ENCODE measurements at regions not wholly inside any gene's neighbourhood (a gene's known extent, or its start where the extent isn't known, plus 50 kb on each side); places are given as distances from the start of the nearest gene placed in this dataset.

DNA sequence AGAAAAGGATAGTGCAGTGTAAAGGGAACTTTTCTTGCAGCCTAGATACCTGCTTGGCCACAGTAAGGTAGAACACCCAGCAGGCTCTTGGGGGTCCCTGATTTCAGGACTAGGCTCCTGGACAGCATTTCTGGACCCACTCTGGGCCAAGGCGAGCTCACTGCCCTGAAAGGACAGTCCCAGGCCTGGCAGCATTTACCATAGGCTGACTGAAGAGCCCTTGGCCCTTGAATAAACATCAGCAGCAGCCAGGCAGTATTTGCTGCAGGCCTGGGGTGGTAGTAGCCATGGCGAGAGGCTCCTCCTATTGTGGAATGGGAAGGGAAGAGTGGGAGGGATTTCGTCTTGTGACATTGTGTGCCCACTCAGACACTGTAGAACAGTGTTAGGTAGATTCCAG lies 529.2 kb downstream of the TUSC7 start:
- intact Hi-C loops (cut with DNase I; ENCODE audit: low total_unique reads) = no loop called here
- H3K4me3 ChIP-seq = no peak overlapping the region
- in situ Hi-C loops (cut with MboI; ENCODE audit: low pct_ligation_motif_present in 1 of 4, low pct_unique_long_range_greater_than_20kb in 1 of 4, low sequenced_read_pairs in 3 of 4) = no loop called here
- H3K27me3 ChIP-seq = no peaks in the 10 kb centered on the region
- 84% methylated on average over 3 of the region's 3 CpGs; no CpG with 5 or more reads in 1 of the 2 donors for WGBS, 2 donors (ENCODE audit: low coverage in 1 of 2)
- DNase-seq = no peak
- H3K9me3 ChIP-seq = no peaks in the 10 kb centered on the region
- H3K36me3 ChIP-seq = no peaks in the 10 kb centered on the region
- H3K27ac ChIP-seq = no peak overlapping the region
- H3K4me1 ChIP-seq = no peaks in the 10 kb centered on the region
- TF ChIP-seq POLR2A (IDR thresholded peaks at IDR 0.05) = no peak
- TF ChIP-seq POLR2AphosphoS5 (IDR thresholded peaks at IDR 0.05) = no peak
- TF ChIP-seq, protein P1, sequence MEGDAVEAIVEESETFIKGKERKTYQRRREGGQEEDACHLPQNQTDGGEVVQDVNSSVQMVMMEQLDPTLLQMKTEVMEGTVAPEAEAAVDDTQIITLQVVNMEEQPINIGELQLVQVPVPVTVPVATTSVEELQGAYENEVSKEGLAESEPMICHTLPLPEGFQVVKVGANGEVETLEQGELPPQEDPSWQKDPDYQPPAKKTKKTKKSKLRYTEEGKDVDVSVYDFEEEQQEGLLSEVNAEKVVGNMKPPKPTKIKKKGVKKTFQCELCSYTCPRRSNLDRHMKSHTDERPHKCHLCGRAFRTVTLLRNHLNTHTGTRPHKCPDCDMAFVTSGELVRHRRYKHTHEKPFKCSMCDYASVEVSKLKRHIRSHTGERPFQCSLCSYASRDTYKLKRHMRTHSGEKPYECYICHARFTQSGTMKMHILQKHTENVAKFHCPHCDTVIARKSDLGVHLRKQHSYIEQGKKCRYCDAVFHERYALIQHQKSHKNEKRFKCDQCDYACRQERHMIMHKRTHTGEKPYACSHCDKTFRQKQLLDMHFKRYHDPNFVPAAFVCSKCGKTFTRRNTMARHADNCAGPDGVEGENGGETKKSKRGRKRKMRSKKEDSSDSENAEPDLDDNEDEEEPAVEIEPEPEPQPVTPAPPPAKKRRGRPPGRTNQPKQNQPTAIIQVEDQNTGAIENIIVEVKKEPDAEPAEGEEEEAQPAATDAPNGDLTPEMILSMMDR (IDR thresholded peaks at IDR 0.05) = no peak
- TF ChIP-seq EP300 (IDR thresholded peaks at IDR 0.05; ENCODE audit: low read depth) = no peak

DNA sequence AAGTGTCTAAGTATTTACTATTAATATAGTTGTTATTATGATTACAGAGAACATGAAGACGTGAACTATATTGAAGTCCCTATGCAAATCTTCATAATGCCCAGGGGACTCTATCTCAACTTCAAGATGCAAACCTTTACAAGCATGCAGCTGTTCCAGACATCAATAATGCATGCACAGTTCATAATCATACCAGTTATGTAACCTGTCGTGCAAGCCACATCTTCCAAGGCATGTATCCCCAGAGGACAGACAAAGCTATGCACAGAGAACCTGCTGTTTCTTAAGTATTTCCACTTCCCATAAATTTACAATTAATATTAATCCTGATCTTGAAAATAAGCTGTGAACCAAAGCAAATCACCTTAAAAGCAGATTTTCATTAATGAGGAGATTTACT lies 534.1 kb downstream of the TUSC7 start:
- Histone ChIP-seq H3K27ac (no peak overlapping the region), H3K36me3 (no peaks in the 10 kb centered on the region), H3K27me3 (no peaks in the 10 kb centered on the region), H3K4me1 (peaks cover 0 to 4% (median 0%) of the 10 kb centered on the region in 4 donors), H3K4me3 (no peak overlapping the region), H3K9me3 (no peaks in the 10 kb centered on the region)
- TF ChIP-seq EP300 (IDR thresholded peaks at IDR 0.05; ENCODE audit: low read depth) (no peak), POLR2A (IDR thresholded peaks at IDR 0.05) (no peak), POLR2AphosphoS5 (IDR thresholded peaks at IDR 0.05) (no peak)
- TF ChIP-seq, protein P1 (IDR thresholded peaks at IDR 0.05) = no peak
- DNase-seq = no peak
- intact Hi-C loops (cut with DNase I; ENCODE audit: low total_unique reads) = no loop called here
- in situ Hi-C loops (cut with MboI; ENCODE audit: low pct_ligation_motif_present in 1 of 4, low pct_unique_long_range_greater_than_20kb in 1 of 4, low sequenced_read_pairs in 3 of 4) = no loop called here
- 64 to 65% methylated on average over 1 to 2 of the region's 2 CpGs for WGBS, 2 donors (ENCODE audit: low coverage in 1 of 2)

- Histone ChIP-seq H3K4me1 (peaks cover 0 to 4% (median 0%) of the 10 kb centered on the region in 4 donors), H3K27me3 (no peaks in the 10 kb centered on the region), H3K27ac (no peak overlapping the region), H3K9me3 (no peaks in the 10 kb centered on the region), H3K4me3 (no peak overlapping the region), H3K36me3 (no peaks in the 10 kb centered on the region)
- in situ Hi-C loops (cut with MboI; ENCODE audit: low pct_ligation_motif_present in 1 of 4, low pct_unique_long_range_greater_than_20kb in 1 of 4, low sequenced_read_pairs in 3 of 4) = no loop called here
- intact Hi-C loops (cut with DNase I; ENCODE audit: low total_unique reads) = no loop called here
- 67 to 96% methylated on average over 2 of the region's 2 CpGs for WGBS, 2 donors (ENCODE audit: low coverage in 1 of 2)
- TF ChIP-seq POLR2A (IDR thresholded peaks at IDR 0.05) (no peak), POLR2AphosphoS5 (IDR thresholded peaks at IDR 0.05) (no peak)
- DNase-seq = no peak
These were observed 537.4 kb downstream of the TUSC7 start for GRCh38 chr3:117246771-117247555.

- Histone ChIP-seq H3K9me3 (no peaks in the 10 kb centered on the region), H3K4me1 (peaks cover 0 to 4% (median 0%) of the 10 kb centered on the region in 4 donors), H3K4me3 (no peak overlapping the region), H3K27me3 (no peaks in the 10 kb centered on the region), H3K36me3 (no peaks in the 10 kb centered on the region), H3K27ac (no peak overlapping the region)
- TF ChIP-seq, protein P1 (IDR thresholded peaks at IDR 0.05) = no peak
- no peak for TF ChIP-seq EP300 (IDR thresholded peaks at IDR 0.05; ENCODE audit: low read depth)
- no peak for TF ChIP-seq POLR2AphosphoS5 (IDR thresholded peaks at IDR 0.05)
- no peak for TF ChIP-seq POLR2A (IDR thresholded peaks at IDR 0.05)
- in situ Hi-C loops (cut with MboI; ENCODE audit: low pct_ligation_motif_present in 1 of 4, low pct_unique_long_range_greater_than_20kb in 1 of 4, low sequenced_read_pairs in 3 of 4) (no loop called here), intact Hi-C loops (cut with DNase I; ENCODE audit: low total_unique reads) (no loop called here)
- 53 to 71% methylated on average over 1 of the region's 1 CpG for WGBS, 2 donors (ENCODE audit: low coverage in 1 of 2)
- no peak for DNase-seq
These were observed 538.6 kb downstream of the TUSC7 start for GRCh38 chr3:117248153-117248552.

Data from transverse colon (tissue), 4 donors.